HEK293 (cell line): ENCODE measurements at regions not wholly inside any gene's neighbourhood (a gene's known extent, or its start where the extent isn't known, plus 50 kb on each side); places are given as distances from the start of the nearest gene placed in this dataset.

Experiments used
- CTCF ChIA-PET: fragments of 350-600 bp; formaldehyde crosslinking; extraction: SDS; loops from one replicate; lab custom pipeline; 2021; ENCODE audit warnings: antibody characterized with exemption; lab: Yijun Ruan, JAX
- POLR2A ChIA-PET: fragments of 300-600 bp; formaldehyde crosslinking; extraction: SDS; loops from one replicate; lab custom pipeline; 2020; ENCODE audit warnings: antibody characterized with exemption, inconsistent platforms; lab: Yijun Ruan, JAX
- H3K27ac ChIP-seq: fragments of 200-500 bp; sonication (Bioruptor generic); 2 replicates; pipeline ENCODE4 v1.5.1; 2014; ENCODE audit warnings: low read depth, low read length, control low read depth, inconsistent platforms; ENCODE audit errors: extremely low read depth
- H3K36me3 ChIP-seq, 2 experiments: fragments of 200-500 bp in 1 of 2; sonication (Bioruptor generic) in 1 of 2; 1 replicate in 1 of 2; 2 replicates in 1 of 2; pipeline ENCODE4 v1.5.1; 2014 to 2017; ENCODE audit warnings: inconsistent platforms in 2 of 2, low read length in 2 of 2; ENCODE audit not compliant: control insufficient read depth in 2 of 2, insufficient read depth in 1 of 2
- H3K4me1 ChIP-seq: fragments of 200-500 bp; sonication (Bioruptor generic); 2 replicates; pipeline ENCODE4 v1.5.1; 2014; ENCODE audit warnings: mild to moderate bottlenecking, low read length, inconsistent platforms; ENCODE audit not compliant: control insufficient read depth, insufficient read depth
- H3K4me3 ChIP-seq: 2 replicates; pipeline ENCODE4 v1.5.1; 2011; ENCODE audit warnings: low read depth, mild to moderate bottlenecking, control low read depth, low read length, moderate library complexity
- H3K9me3 ChIP-seq: fragments of 200-500 bp; sonication (Bioruptor generic); 2 replicates; pipeline ENCODE4 v1.5.1; 2014; ENCODE audit warnings: low read depth, low read length, inconsistent platforms; ENCODE audit not compliant: control insufficient read depth, insufficient read depth
- BCL11B ChIP-seq: fragments of 450-650 bp; formaldehyde crosslinking; IDR thresholded peaks from 2 replicates; pipeline ENCODE4 v1.5.1; 2016; ENCODE audit warnings: low read depth, missing biosample characterization, missing genetic modification characterization
- GLIS1 ChIP-seq: fragments of 450-650 bp; formaldehyde crosslinking; IDR thresholded peaks from 2 replicates; pipeline ENCODE4 v1.5.1; 2016; ENCODE audit warnings: missing biosample characterization, missing genetic modification characterization
- SP2 ChIP-seq: fragments of 450-650 bp; formaldehyde crosslinking; IDR thresholded peaks from 2 replicates; pipeline ENCODE4 v1.5.1; 2016; ENCODE audit warnings: missing biosample characterization, missing genetic modification characterization
- SP3 ChIP-seq: fragments of 450-650 bp; formaldehyde crosslinking; IDR thresholded peaks from 2 replicates; pipeline ENCODE4 v1.5.1; 2016; ENCODE audit warnings: missing biosample characterization, missing genetic modification characterization
- WT1 ChIP-seq: fragments of 450-650 bp; formaldehyde crosslinking; IDR thresholded peaks from 2 replicates; pipeline ENCODE4 v1.5.1; 2016; ENCODE audit warnings: missing biosample characterization, missing genetic modification characterization
- ZEB2 ChIP-seq: fragments of 450-650 bp; formaldehyde crosslinking; IDR thresholded peaks from 2 replicates; pipeline ENCODE4 v1.5.1; 2016; ENCODE audit warnings: missing biosample characterization, missing genetic modification characterization
- ZIC2 ChIP-seq: fragments of 450-650 bp; formaldehyde crosslinking; IDR thresholded peaks from 2 replicates; pipeline ENCODE4 v1.5.1; 2016; ENCODE audit warnings: missing biosample characterization, missing genetic modification characterization
- ZNF157 ChIP-seq: fragments of 450-650 bp; formaldehyde crosslinking; IDR thresholded peaks from 2 replicates; pipeline ENCODE4 v1.5.1; 2016; ENCODE audit warnings: missing biosample characterization, missing genetic modification characterization
- ZNF169 ChIP-seq: fragments of 450-650 bp; formaldehyde crosslinking; IDR thresholded peaks from 2 replicates; pipeline ENCODE4 v1.5.1; 2016; ENCODE audit warnings: missing biosample characterization, missing genetic modification characterization
- ZNF248 ChIP-seq: fragments of 450-650 bp; formaldehyde crosslinking; IDR thresholded peaks from 2 replicates; pipeline ENCODE4 v1.5.1; 2017; ENCODE audit warnings: missing biosample characterization, missing genetic modification characterization
- ZNF302 ChIP-seq: fragments of 450-650 bp; formaldehyde crosslinking; IDR thresholded peaks from 2 replicates; pipeline ENCODE4 v1.5.1; 2016; ENCODE audit warnings: missing biosample characterization, missing genetic modification characterization, low read depth
- ZNF324 ChIP-seq: fragments of 450-650 bp; formaldehyde crosslinking; IDR thresholded peaks from 2 replicates; pipeline ENCODE4 v1.5.1; 2016; ENCODE audit warnings: missing biosample characterization, missing genetic modification characterization
- ZNF416 ChIP-seq: fragments of 450-650 bp; formaldehyde crosslinking; IDR thresholded peaks from 2 replicates; pipeline ENCODE4 v1.5.1; 2016; ENCODE audit warnings: missing biosample characterization, missing genetic modification characterization
- ZNF701 ChIP-seq: fragments of 450-650 bp; formaldehyde crosslinking; IDR thresholded peaks from 2 replicates; pipeline ENCODE4 v1.5.1; 2016; ENCODE audit warnings: missing biosample characterization, missing genetic modification characterization
- ZXDB ChIP-seq: fragments of 450-650 bp; formaldehyde crosslinking; IDR thresholded peaks from 2 replicates; pipeline ENCODE4 v1.5.1; 2016; ENCODE audit warnings: missing biosample characterization, missing genetic modification characterization
- TF ChIP-seq, protein P1 (sequence below): fragments of 450-650 bp; formaldehyde crosslinking; IDR thresholded peaks from 2 replicates; pipeline ENCODE4 v1.5.1; 2016; ENCODE audit warnings: missing biosample characterization, missing genetic modification characterization
- TF ChIP-seq, protein P2 (sequence below): fragments of 450-650 bp; formaldehyde crosslinking; IDR thresholded peaks from 2 replicates; pipeline ENCODE4 v1.5.1; 2017; ENCODE audit warnings: missing biosample characterization, missing genetic modification characterization
- TF ChIP-seq, protein P3 (sequence below): IDR thresholded peaks from 2 replicates; pipeline ENCODE4 v1.6.1; 2011; ENCODE audit warnings: mild to moderate bottlenecking, low read depth, low read length, borderline replicate concordance
- TF ChIP-seq, protein P4 (sequence below): fragments of 450-650 bp; formaldehyde crosslinking; IDR thresholded peaks from 2 replicates; pipeline ENCODE4; 2016; ENCODE audit warnings: missing biosample characterization, missing genetic modification characterization
- TF ChIP-seq, protein P5 (sequence below): fragments of 450-650 bp; formaldehyde crosslinking; IDR thresholded peaks from 2 replicates; pipeline ENCODE4 v1.5.1; 2016; ENCODE audit warnings: missing biosample characterization, missing genetic modification characterization
- TF ChIP-seq, protein P6 (sequence below): fragments of 450-650 bp; formaldehyde crosslinking; IDR thresholded peaks from 2 replicates; pipeline ENCODE4 v1.5.1; 2016; ENCODE audit warnings: missing biosample characterization, missing genetic modification characterization

DNA sequence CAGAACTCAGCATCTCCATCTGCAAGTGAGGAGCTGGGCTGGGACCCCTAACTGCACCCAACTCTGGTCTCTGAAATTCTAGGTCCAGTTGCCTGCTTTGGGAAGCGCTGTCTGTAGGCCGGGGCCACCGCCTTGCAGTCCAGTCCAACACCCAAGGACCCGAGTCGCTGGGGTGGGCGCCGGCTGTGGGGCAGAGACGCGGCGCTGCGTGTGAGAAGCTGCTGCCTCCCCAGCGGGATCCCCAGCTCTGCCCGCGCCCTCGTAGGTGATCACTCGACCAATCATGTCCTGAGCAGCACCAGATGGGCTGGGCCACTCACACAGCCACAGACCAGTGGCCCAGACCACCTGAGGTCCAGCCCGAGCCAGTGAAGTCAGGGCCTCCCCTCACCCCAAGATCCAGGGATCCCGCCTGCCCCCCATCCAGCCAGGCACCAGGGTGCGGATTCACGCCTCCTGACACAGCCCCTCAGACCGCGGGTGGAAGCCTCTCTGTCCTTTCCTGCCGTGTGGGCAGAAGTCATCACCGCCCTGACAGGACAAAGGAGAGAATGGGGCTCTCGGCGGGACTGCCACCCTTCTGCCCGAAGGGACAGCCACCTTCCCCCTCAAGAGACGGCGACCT, 67.4 kb upstream of the ADGRA1 start:
- no peak overlapping the region for H3K4me3 ChIP-seq
- H3K36me3 ChIP-seq = no peaks in the 10 kb centered on the region
- no peak for TF ChIP-seq WT1 (tag by site-specific recombination)
- no peak for TF ChIP-seq SP3
- H3K4me1 ChIP-seq = no peaks in the 10 kb centered on the region
- H3K27ac ChIP-seq = no peak overlapping the region
- H3K9me3 ChIP-seq = no peaks in the 10 kb centered on the region
- ChIA-PET CTCF (no interaction called here), POLR2A (no interaction called here)

DNA sequence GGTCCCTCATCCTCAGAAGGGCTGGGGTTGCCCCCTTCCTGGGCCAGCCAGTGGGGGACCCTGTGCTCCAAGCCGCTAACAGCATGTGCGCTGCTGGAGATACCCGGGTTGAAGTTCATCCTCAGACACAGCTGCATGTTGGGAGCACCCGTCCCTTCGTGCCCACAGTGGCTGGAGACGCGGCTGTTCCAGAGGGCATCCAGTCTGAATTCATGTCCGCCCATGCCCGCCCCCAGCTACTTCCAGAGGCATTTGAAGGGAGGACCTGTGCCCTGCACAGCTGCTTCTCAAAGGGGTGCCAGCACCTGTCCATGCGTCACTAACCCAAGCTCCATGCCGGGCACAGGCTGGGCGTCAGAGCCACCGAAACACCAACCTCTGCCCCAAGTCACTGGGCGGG, 68.1 kb upstream of the ADGRA1 start:
- Histone ChIP-seq H3K4me1 (no peaks in the 10 kb centered on the region), H3K4me3 (no peak overlapping the region), H3K9me3 (no peaks in the 10 kb centered on the region), H3K27ac (no peak overlapping the region)
- CTCF ChIA-PET = no interaction called here
- TF ChIP-seq GLIS1 (no peak), ZEB2 (no peak)
- TF ChIP-seq, protein P1, sequence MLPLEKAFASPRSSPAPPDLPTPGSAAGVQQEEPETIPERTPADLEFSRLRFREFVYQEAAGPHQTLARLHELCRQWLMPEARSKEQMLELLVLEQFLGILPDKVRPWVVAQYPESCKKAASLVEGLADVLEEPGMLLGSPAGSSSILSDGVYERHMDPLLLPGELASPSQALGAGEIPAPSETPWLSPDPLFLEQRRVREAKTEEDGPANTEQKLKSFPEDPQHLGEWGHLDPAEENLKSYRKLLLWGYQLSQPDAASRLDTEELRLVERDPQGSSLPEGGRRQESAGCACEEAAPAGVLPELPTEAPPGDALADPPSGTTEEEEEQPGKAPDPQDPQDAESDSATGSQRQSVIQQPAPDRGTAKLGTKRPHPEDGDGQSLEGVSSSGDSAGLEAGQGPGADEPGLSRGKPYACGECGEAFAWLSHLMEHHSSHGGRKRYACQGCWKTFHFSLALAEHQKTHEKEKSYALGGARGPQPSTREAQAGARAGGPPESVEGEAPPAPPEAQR = no peak
- TF ChIP-seq, protein P2, sequence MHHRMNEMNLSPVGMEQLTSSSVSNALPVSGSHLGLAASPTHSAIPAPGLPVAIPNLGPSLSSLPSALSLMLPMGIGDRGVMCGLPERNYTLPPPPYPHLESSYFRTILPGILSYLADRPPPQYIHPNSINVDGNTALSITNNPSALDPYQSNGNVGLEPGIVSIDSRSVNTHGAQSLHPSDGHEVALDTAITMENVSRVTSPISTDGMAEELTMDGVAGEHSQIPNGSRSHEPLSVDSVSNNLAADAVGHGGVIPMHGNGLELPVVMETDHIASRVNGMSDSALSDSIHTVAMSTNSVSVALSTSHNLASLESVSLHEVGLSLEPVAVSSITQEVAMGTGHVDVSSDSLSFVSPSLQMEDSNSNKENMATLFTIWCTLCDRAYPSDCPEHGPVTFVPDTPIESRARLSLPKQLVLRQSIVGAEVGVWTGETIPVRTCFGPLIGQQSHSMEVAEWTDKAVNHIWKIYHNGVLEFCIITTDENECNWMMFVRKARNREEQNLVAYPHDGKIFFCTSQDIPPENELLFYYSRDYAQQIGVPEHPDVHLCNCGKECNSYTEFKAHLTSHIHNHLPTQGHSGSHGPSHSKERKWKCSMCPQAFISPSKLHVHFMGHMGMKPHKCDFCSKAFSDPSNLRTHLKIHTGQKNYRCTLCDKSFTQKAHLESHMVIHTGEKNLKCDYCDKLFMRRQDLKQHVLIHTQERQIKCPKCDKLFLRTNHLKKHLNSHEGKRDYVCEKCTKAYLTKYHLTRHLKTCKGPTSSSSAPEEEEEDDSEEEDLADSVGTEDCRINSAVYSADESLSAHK (tag by site-specific recombination) = no peak
- TF ChIP-seq, all 188 proteins: peak for 0
- H3K36me3 ChIP-seq = no peaks in the 10 kb centered on the region
- POLR2A ChIA-PET = no interaction called here

DNA sequence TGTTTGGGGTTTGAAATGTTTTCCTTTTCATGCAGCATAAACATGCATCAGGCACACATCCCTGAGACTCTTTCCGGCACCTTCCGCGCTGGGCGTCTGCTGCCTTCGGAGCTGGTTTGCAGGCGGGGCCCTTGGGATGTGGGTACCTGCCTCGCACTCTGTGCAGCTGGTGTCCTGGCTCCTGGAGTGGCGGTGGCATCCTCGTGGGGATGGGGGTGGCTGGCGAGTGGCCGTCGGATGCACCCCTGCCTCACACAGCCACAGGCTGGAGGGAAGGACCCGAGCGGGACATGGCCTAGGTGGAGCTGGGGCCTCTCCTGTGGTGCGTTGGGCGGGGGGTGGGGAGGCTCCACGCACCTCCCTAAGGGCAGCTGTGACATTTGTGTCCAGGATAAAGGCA, 68.5 kb upstream of the ADGRA1 start:
- no peaks in the 10 kb centered on the region for H3K9me3 ChIP-seq
- no peaks in the 10 kb centered on the region for H3K36me3 ChIP-seq
- no peak overlapping the region for H3K27ac ChIP-seq
- CTCF ChIA-PET = no interaction called here
- POLR2A ChIA-PET = no interaction called here
- no peaks in the 10 kb centered on the region for H3K4me1 ChIP-seq
- H3K4me3 ChIP-seq = no peak overlapping the region
- TF ChIP-seq ZNF324 (tag by site-specific recombination) (no peak), ZXDB (tag by site-specific recombination) (no peak), ZNF157 (no peak), SP2 (tag by site-specific recombination) (no peak), ZNF302 (tag by site-specific recombination) (no peak), ZNF701 (no peak), ZNF169 (tag by site-specific recombination) (no peak), ZIC2 (tag by site-specific recombination) (no peak), BCL11B (tag by site-specific recombination) (no peak), ZNF248 (tag by site-specific recombination) (no peak), ZNF416 (tag by site-specific recombination) (no peak)
- TF ChIP-seq, protein P3, sequence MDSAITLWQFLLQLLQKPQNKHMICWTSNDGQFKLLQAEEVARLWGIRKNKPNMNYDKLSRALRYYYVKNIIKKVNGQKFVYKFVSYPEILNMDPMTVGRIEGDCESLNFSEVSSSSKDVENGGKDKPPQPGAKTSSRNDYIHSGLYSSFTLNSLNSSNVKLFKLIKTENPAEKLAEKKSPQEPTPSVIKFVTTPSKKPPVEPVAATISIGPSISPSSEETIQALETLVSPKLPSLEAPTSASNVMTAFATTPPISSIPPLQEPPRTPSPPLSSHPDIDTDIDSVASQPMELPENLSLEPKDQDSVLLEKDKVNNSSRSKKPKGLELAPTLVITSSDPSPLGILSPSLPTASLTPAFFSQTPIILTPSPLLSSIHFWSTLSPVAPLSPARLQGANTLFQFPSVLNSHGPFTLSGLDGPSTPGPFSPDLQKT = no peak
- TF ChIP-seq, protein P4, sequence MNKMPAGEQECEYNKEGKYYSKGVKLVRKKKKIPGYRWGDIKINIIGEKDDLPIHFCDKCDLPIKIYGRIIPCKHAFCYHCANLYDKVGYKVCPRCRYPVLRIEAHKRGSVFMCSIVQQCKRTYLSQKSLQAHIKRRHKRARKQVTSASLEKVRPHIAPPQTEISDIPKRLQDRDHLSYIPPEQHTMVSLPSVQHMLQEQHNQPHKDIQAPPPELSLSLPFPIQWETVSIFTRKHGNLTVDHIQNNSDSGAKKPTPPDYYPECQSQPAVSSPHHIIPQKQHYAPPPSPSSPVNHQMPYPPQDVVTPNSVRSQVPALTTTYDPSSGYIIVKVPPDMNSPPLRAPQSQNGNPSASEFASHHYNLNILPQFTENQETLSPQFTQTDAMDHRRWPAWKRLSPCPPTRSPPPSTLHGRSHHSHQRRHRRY (tag by site-specific recombination) = no peak
- TF ChIP-seq, protein P5, sequence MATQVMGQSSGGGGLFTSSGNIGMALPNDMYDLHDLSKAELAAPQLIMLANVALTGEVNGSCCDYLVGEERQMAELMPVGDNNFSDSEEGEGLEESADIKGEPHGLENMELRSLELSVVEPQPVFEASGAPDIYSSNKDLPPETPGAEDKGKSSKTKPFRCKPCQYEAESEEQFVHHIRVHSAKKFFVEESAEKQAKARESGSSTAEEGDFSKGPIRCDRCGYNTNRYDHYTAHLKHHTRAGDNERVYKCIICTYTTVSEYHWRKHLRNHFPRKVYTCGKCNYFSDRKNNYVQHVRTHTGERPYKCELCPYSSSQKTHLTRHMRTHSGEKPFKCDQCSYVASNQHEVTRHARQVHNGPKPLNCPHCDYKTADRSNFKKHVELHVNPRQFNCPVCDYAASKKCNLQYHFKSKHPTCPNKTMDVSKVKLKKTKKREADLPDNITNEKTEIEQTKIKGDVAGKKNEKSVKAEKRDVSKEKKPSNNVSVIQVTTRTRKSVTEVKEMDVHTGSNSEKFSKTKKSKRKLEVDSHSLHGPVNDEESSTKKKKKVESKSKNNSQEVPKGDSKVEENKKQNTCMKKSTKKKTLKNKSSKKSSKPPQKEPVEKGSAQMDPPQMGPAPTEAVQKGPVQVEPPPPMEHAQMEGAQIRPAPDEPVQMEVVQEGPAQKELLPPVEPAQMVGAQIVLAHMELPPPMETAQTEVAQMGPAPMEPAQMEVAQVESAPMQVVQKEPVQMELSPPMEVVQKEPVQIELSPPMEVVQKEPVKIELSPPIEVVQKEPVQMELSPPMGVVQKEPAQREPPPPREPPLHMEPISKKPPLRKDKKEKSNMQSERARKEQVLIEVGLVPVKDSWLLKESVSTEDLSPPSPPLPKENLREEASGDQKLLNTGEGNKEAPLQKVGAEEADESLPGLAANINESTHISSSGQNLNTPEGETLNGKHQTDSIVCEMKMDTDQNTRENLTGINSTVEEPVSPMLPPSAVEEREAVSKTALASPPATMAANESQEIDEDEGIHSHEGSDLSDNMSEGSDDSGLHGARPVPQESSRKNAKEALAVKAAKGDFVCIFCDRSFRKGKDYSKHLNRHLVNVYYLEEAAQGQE (tag by site-specific recombination) = no peak
- TF ChIP-seq, protein P6, sequence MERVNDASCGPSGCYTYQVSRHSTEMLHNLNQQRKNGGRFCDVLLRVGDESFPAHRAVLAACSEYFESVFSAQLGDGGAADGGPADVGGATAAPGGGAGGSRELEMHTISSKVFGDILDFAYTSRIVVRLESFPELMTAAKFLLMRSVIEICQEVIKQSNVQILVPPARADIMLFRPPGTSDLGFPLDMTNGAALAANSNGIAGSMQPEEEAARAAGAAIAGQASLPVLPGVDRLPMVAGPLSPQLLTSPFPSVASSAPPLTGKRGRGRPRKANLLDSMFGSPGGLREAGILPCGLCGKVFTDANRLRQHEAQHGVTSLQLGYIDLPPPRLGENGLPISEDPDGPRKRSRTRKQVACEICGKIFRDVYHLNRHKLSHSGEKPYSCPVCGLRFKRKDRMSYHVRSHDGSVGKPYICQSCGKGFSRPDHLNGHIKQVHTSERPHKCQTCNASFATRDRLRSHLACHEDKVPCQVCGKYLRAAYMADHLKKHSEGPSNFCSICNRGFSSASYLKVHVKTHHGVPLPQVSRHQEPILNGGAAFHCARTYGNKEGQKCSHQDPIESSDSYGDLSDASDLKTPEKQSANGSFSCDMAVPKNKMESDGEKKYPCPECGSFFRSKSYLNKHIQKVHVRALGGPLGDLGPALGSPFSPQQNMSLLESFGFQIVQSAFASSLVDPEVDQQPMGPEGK (tag by site-specific recombination) = no peak
